KMS-11 (cell line): ENCODE measurements at regions not wholly inside any gene's neighbourhood (a gene's known extent, or its start where the extent isn't known, plus 50 kb on each side); places are given as distances from the start of the nearest gene placed in this dataset.

ENCODE experiments used
- H2AFZ ChIP-seq: fragments of 200-600 bp; sonication (generic); 2 replicates; pipeline ENCODE4 v1.6.1; 2016; ENCODE audit warnings: antibody characterized with exemption, mixed run types, low read depth
- H3K27ac ChIP-seq: fragments of 200-600 bp; sonication (generic); 2 replicates; pipeline ENCODE4 v1.6.1; 2016; ENCODE audit warnings: mild to moderate bottlenecking, mixed run types
- H3K27me3 ChIP-seq: fragments of 200-600 bp; sonication (generic); 2 replicates; pipeline ENCODE4 v1.6.1; 2017; ENCODE audit warnings: mild to moderate bottlenecking, low read depth, mixed run types, moderate library complexity; ENCODE audit not compliant: insufficient read depth
- H3K36me3 ChIP-seq: fragments of 200-600 bp; sonication (generic); 2 replicates; pipeline ENCODE4 v1.6.1; 2017; ENCODE audit warnings: mild to moderate bottlenecking, mixed run types; ENCODE audit not compliant: insufficient read depth
- H3K4me1 ChIP-seq: fragments of 200-600 bp; sonication (generic); 2 replicates; pipeline ENCODE4 v1.6.1; 2016; ENCODE audit warnings: mild to moderate bottlenecking, low read depth, mixed run types; ENCODE audit not compliant: poor library complexity, severe bottlenecking
- H3K4me2 ChIP-seq: fragments of 200-600 bp; sonication (generic); 2 replicates; pipeline ENCODE4 v1.7.0; 2016; ENCODE audit warnings: mild to moderate bottlenecking, mixed run types
- H3K4me3 ChIP-seq: fragments of 200-600 bp; sonication (generic); IDR thresholded peaks from 2 replicates; pipeline ENCODE4 v1.6.1; 2017; ENCODE audit warnings: low read depth, low read length, mixed read lengths; ENCODE audit not compliant: insufficient read depth
- H3K79me2 ChIP-seq: fragments of 200-600 bp; sonication (generic); 2 replicates; pipeline ENCODE4 v1.6.1; 2016; ENCODE audit warnings: low read depth, mixed run types; ENCODE audit not compliant: insufficient read depth
- H3K9ac ChIP-seq: fragments of 200-600 bp; sonication (generic); 2 replicates; pipeline ENCODE4 v1.6.1; 2016; ENCODE audit warnings: mild to moderate bottlenecking, mixed run types
- H4K20me1 ChIP-seq: fragments of 200-600 bp; sonication (generic); 2 replicates; pipeline ENCODE4 v1.6.1; 2016; ENCODE audit warnings: mild to moderate bottlenecking, mixed run types; ENCODE audit not compliant: insufficient read depth
- CTCF ChIP-seq: fragments of 200-600 bp; sonication (generic); conservative IDR thresholded peaks from 2 replicates; pipeline ENCODE4 v1.6.1; 2017; ENCODE audit warnings: low read depth, mild to moderate bottlenecking, antibody characterized with exemption, low read length, moderate library complexity, mixed read lengths

- Histone ChIP-seq H2AFZ (no peak overlapping the region), H3K4me1 (no peaks in the 10 kb centered on the region), H3K4me2 (no peak overlapping the region), H3K9ac (no peak overlapping the region), H3K27ac (no peak overlapping the region), H3K4me3 (no peak overlapping the region), H3K36me3 (no peaks in the 10 kb centered on the region), H4K20me1 (no peaks in the 10 kb centered on the region), H3K79me2 (no peaks in the 10 kb centered on the region), H3K27me3 (no peaks in the 10 kb centered on the region)
- no peak for TF ChIP-seq CTCF
Measured at GRCh38 chr12:43090981-43091380, 461.0 kb downstream of the ADAMTS20 start.

DNA sequence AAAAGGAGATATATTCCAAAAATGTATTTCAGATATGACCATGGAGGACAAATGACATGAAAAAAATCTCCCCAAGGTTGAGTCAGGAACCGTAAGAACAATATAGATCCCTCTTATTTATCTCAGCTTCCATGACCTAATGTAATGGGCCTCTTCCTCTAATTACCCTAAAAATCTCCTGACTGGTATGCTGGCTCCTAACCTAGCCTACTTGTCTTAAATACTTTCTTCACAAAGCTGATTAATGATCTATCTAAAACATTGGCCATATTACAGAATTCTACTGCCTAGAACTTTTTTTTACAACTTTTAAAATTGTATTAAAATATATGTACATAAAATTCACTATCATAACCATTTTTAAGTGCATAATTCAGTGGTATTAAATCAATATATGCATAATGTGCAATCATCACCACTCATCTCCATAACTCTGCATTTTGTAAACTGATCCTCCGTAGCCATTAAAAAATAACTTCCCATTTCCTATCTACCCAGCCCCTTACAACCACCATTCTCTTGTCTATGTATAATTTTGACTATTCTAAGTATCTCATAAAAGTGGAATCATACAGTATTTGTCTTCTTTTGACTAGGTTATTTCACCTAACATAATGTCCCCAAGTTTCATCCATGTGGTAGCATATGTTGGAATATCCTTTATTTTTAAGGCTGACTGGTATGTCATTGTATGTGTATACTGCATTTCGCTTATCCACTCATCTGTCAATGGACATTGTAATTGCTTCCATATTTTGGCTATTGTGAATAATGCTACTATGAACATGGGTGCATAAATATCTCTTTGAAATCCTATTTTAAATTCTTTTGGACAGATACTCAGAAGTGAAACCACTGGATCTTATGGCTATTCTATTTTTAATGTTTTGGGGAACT, 464.6 kb downstream of the ADAMTS20 start:
- H3K4me1 ChIP-seq: no peaks in the 10 kb centered on the region
- no peaks in the 10 kb centered on the region for H3K27me3 ChIP-seq
- no peak overlapping the region for H2AFZ ChIP-seq
- no peaks in the 10 kb centered on the region for H3K36me3 ChIP-seq
- no peak overlapping the region for H3K27ac ChIP-seq
- H3K4me3 ChIP-seq: no peak overlapping the region
- no peak overlapping the region for H3K4me2 ChIP-seq
- H3K79me2 ChIP-seq: no peaks in the 10 kb centered on the region
- H4K20me1 ChIP-seq: no peaks in the 10 kb centered on the region
- no peak for TF ChIP-seq CTCF
- H3K9ac ChIP-seq: no peak overlapping the region

GRCh38 chr12:43079476-43079875, 472.5 kb downstream of the ADAMTS20 start:
- H3K9ac ChIP-seq: no peak overlapping the region
- H3K27ac ChIP-seq: no peak overlapping the region
- H3K79me2 ChIP-seq: no peaks in the 10 kb centered on the region
- H2AFZ ChIP-seq: no peak overlapping the region
- H3K4me2 ChIP-seq: no peak overlapping the region
- no peaks in the 10 kb centered on the region for H3K36me3 ChIP-seq
- H3K4me3 ChIP-seq: no peak overlapping the region
- H4K20me1 ChIP-seq: no peaks in the 10 kb centered on the region
- H3K4me1 ChIP-seq: no peaks in the 10 kb centered on the region
- no peak for TF ChIP-seq CTCF
- no peaks in the 10 kb centered on the region for H3K27me3 ChIP-seq

DNA sequence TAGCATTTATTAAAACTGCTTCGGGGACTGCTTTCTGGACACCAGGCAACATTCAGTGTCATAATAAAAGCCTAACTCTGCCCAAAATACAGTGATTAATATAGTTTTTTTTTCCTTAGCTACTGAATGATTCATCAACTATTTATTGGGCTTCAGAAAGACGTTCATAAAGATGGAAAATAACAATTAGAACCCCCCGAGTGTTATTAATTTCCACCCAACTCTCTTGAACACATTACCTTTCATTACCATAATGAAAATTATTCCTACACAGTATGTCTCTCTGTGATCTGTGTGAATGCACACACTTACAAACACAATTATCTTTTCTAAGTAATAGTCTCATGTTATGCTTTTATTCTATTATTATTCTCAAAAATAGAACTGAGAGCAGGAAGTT, 473.0 kb downstream of the ADAMTS20 start:
- H3K36me3 ChIP-seq: no peaks in the 10 kb centered on the region
- no peak for TF ChIP-seq CTCF
- no peak overlapping the region for H3K9ac ChIP-seq
- no peaks in the 10 kb centered on the region for H3K79me2 ChIP-seq
- H3K27me3 ChIP-seq: no peaks in the 10 kb centered on the region
- H3K4me3 ChIP-seq: no peak overlapping the region
- no peak overlapping the region for H3K4me2 ChIP-seq
- no peaks in the 10 kb centered on the region for H4K20me1 ChIP-seq
- H3K4me1 ChIP-seq: no peaks in the 10 kb centered on the region
- H3K27ac ChIP-seq: no peak overlapping the region
- no peak overlapping the region for H2AFZ ChIP-seq
